ENCODE measurements at regions not wholly inside any gene's neighbourhood (a gene's known extent, or its start where the extent isn't known, plus 50 kb on each side); places are given as distances from the start of the nearest gene placed in this dataset.
"Not testable (repeated sequence)": the region's sequence is repeated elsewhere in the genome, so short reads cannot be mapped to it uniquely, and the experiment has no call there.

DNA sequence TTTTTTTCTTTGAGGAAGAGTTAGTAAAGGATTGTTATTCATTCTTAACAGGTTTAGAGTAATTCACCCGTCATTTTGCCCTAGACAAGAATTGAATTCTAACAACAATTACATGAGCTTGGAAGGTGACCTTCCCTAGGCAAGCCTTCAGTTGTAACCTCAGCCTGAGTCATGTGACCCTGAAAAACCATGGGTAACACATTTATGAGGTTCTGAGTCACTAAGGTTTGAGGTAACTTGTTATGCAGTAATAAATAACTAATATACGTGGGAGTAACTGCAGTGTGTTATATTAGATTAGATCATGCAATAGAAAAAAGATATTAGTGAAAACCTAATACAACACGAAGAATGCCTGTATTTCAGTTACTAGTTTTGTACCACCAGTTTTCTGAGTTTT, 237.6 kb upstream of the NDN start:
- no peak for DNase-seq (ENCODE audit: low read depth in 3 of 3)

GRCh38 chr15:23954931-23955330, 267.8 kb upstream of the NDN start:
- no peak for DNase-seq (ENCODE audit: low read depth in 3 of 3)

GRCh38 chr15:23983500-23984259, 296.6 kb upstream of the NDN start:
- DNase-seq (ENCODE audit: low read depth in 3 of 3): no peak

GRCh38 chr15:23994273-23994672, 307.2 kb upstream of the NDN start:
- no peak for DNase-seq (ENCODE audit: low read depth in 3 of 3)

- DNase-seq (ENCODE audit: low read depth in 3 of 3): no peak
Measured at GRCh38 chr15:23998056-23998455, 311.0 kb upstream of the NDN start.

- no peak for DNase-seq (ENCODE audit: low read depth in 3 of 3)
Measured at GRCh38 chr15:24008476-24008875, 321.4 kb upstream of the NDN start.

- no peak for DNase-seq (ENCODE audit: low read depth in 3 of 3)
Measured at GRCh38 chr15:24017470-24017869, 330.4 kb upstream of the NDN start.

DNA sequence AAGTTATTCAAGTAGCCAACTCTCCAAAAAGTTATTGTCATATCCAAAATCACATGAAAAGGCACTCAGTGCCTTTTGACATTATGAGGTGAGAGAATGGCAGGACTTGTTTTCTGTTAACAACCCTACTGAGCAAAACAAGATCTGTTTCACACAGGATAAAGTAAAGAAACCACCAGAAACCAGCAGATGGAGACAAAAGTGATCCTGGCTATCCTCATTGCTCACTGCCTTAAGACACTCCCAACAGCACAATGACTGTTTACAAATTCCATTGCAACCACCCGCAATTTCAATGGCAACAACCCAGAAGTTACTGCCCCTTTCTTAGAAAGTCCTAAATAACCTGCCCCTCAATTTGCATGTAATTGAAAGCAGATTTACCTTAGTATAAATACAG, 352.6 kb upstream of the NDN start:
- no peak for DNase-seq (ENCODE audit: low read depth in 3 of 3)

GRCh38 chr15:24054547-24055245, 367.6 kb upstream of the NDN start:
- no peak for DNase-seq (ENCODE audit: low read depth in 3 of 3)

DNA sequence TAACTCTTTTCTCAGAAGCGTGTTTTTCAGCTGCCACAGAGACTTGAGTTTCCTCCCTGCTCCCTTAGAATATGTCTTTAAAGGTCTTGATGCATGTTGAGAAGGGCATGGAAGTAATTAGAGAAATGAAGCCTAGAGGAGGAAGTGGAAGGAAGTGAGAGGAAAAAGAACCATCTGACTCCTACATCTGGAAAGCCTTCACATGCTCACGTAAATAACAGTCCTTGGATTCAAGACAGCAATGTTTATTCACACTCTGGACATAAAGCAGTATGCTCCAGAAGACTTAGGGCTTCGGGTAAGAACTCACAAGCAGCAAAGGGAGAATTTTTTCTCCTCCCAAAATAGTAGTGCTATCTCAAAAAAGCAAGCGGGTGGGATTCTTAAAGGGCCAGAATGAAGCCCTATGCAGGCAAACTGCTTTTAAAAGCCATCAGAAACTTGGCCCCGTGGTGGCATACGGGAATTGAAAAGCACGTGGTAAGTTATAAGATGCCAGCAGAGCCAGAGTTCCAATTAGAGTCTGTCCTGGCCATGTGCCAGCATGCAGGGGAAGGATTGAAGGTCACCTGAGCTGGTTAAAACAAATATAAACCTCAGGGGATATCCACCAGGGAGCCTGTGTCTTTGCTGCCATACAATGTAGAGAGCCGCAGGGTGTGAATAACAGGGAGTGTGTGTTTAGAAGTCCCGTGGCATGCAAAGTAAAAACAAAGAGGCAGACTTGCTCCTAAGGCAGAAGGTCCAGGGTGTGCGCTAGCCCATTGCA, 380.8 kb upstream of the NDN start:
- no peak for DNase-seq (ENCODE audit: low read depth in 3 of 3)

GRCh38 chr15:24075420-24076089, 388.4 kb upstream of the NDN start:
- no peak for DNase-seq (ENCODE audit: low read depth in 3 of 3)

DNA sequence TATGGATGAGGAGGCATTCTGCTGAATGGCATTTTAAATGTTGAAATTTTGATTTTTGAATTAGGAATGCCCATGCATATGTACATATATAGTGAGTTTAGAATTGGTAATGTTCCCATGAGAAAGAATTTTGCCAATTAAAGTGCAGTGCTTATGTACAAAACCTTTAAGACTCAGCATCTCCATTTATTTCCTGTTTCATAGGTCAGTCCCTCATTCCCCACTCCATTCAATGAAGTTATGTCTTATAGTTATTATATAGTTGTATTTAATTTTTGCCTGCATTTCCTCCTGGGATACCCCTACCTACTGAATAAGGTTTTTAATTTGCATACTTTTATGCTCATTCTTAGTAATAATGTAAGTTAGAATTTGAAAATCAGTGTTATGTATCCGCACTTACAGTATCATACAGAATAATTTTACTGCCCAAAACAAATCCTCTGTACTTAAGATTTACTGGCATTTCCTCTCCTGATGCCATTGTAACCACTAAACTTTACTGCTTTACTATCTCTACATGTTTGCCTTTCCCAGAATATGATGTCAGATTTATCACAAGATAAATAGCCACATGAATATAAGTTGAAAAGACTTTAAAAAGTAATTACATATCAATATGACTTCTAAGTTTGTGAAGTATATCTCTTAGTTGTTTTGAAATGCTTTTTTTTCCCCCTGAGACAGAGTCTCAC, 389.1 kb upstream of the NDN start:
- no peak for DNase-seq (ENCODE audit: low read depth in 3 of 3)

GRCh38 chr15:24078310-24079029, 391.4 kb upstream of the NDN start:
- DNase-seq (ENCODE audit: low read depth in 3 of 3): no peak

DNA sequence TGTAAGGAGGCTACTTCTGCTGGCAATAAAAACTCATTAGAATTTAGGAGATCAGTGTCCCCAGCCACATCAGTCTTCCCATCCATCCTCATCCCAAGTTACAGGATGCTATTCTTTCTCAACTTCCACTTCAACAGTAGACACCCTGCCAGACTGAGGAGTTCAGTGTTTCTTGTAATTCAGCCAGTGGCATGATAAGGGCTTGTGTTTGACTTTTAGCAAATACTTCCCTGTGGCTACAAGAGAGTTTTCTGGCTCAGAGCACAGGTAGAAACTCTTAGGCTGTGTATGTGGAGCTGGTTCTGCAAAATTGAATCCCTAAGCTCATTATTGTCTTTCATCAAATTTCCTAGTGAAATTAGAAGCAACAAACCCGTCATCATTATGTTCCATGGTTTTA, 401.8 kb upstream of the NDN start:
- not testable (repeated sequence) for DNase-seq (ENCODE audit: low read depth in 3 of 3)

DNA sequence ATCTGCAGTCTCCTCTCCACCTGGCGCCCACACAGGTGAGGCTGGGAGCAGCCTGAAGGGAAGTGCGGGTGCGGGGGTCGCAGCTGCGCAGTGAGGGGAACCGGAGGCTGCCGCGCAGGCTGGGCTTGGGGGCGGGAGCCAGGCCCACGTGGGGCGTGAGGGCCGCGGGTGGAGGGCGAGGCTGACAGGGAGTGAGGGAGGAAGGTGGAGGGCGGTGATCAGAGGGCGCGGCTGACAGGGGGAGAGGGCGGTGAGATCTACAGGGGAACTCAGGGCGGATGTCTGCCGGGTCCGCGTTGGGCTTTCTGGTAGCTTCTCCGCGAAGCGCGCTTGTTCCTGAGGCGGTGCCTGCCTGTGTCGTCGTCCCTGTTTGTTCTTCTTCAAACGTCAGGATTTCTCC, 414.4 kb upstream of the NDN start:
- not testable (repeated sequence) for DNase-seq (ENCODE audit: low read depth in 3 of 3)

DNA sequence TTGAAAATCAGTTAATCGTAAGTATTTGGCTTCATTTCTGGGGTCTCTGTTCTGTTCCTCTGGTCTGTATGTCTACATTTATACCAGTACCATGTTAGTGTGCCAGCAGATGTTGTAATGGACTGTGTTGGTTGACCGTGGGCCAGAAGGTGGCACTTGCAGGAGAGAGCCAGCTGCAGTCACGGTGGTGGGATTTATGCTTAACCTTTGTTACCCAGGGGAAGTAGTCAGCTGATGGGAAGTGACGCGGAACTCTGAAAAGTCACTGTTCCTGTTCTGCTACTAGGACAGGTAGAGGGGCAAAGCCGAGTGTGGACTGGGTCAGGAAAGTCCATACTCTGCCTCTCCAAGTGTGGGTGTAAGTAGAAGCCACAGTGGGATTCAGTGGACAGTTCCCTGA, 420.4 kb upstream of the NDN start:
- DNase-seq (ENCODE audit: low read depth in 3 of 3): not testable (repeated sequence)

GRCh38 chr15:24107948-24108347, 420.8 kb upstream of the NDN start:
- DNase-seq (ENCODE audit: low read depth in 3 of 3): not testable (repeated sequence)

DNA sequence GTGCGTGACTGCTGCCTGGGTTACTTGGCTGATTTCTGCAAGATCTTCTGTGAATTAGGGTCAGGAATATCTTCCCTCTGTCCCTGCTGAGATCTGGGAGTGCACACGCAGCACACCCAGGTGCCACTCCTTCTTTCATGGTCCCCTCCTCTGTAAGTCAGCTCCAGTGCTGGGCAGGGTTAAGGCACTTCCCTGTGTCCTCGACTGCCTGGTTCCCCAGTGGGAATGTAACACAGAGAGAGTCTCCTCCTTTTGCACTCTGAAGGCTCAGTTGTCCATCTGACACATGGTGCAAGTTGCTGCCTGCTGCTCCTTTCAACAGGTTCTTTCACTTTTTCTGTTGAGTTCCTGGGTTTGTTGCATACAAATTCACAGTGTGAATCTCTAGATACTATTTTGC, 421.2 kb upstream of the NDN start:
- DNase-seq (ENCODE audit: low read depth in 3 of 3): not testable (repeated sequence)

- DNase-seq (ENCODE audit: low read depth in 3 of 3): not testable (repeated sequence)
Measured at GRCh38 chr15:24139622-24140021, 452.5 kb upstream of the NDN start.

- DNase-seq (ENCODE audit: low read depth in 3 of 3): not testable (repeated sequence)
Measured at GRCh38 chr15:24145070-24145469, 458.0 kb upstream of the NDN start.

DNA sequence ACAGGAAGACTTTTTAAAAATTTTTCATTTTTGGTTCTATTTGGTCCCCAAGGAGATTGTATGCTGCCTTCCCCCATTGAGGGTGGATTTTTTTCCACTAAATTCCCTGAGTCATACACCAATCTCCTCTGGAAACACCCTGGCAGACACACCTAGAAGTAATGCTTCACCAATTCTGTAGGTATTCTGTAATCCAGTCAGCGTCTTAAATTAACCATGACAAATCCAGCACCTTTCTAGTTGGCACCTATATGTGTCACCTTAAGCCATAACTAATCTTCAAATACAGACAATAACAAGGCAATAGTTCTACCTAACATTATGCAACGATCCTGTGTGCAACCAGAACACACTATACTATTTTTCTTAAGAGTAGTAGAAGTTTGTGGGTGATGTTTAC, 459.1 kb upstream of the NDN start:
- DNase-seq (ENCODE audit: low read depth in 3 of 3): no peak

Measured in stimulated activated CD4-positive, alpha-beta T cell treated with anti-CD3 and anti-CD28 coated beads, TNF-alpha, amount 100 ng/mL, for 48 hours (primary cell).